BE2C (cell line): ENCODE measurements at regions not wholly inside any gene's neighbourhood (a gene's known extent, or its start where the extent isn't known, plus 50 kb on each side); places are given as distances from the start of the nearest gene placed in this dataset.

Experiments
- DNase-seq: peaks from one replicate; pipeline ENCODE4 v3.0.0-alpha.2; 2020
- H3K27me3 ChIP-seq: fragments of 250-450 bp; sonication (Bioruptor Pico); 2 replicates; pipeline ENCODE4 v1.5.1; 2020; ENCODE audit warnings: mild to moderate bottlenecking
- H3K36me3 ChIP-seq: fragments of 250-450 bp; sonication (Bioruptor Pico); 2 replicates; pipeline ENCODE4 v1.5.1; 2020; ENCODE audit warnings: mild to moderate bottlenecking
- H3K4me1 ChIP-seq: fragments of 250-450 bp; sonication (Bioruptor Pico); 2 replicates; pipeline ENCODE4 v1.5.1; 2020
- H3K4me3 ChIP-seq: 2 replicates; pipeline ENCODE4 v1.5.1; 2011; ENCODE audit warnings: low read depth, low read length
- H3K9me3 ChIP-seq: fragments of 250-450 bp; sonication (Bioruptor Pico); 2 replicates; pipeline ENCODE4 v1.5.1; 2020
- CTCF ChIP-seq: IDR thresholded peaks from 2 replicates; pipeline ENCODE4 v1.5.1; 2012; ENCODE audit warnings: mild to moderate bottlenecking, low read depth, low read length

DNA sequence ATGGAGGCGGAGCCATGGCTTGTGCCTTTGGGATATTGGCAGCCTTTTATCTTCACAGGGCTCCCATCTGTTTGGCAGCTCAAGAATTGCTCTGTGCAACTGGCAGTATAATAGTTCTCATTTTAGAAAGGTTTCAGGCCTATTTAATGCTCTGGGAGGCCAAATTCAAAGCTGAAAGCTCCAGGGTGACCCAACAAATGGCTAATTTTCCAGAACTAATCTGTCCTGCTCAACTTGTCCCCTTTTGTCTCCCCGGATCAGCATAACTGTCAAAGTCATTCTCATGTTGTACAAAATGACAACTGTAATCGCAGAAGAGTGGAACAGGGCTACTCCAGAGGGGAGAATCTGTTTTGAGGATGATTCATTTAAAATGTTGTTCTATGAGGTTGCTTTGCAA is 52.6 kb upstream of the CXCL14 start:
- no peak for TF ChIP-seq CTCF
- no peak for DNase-seq
- no peak overlapping the region for H3K4me3 ChIP-seq
- H3K9me3 ChIP-seq: no peaks in the 10 kb centered on the region
- H3K36me3 ChIP-seq: no peaks in the 10 kb centered on the region
- H3K4me1 ChIP-seq: no peaks in the 10 kb centered on the region
- H3K27me3 ChIP-seq: no peaks in the 10 kb centered on the region

DNA sequence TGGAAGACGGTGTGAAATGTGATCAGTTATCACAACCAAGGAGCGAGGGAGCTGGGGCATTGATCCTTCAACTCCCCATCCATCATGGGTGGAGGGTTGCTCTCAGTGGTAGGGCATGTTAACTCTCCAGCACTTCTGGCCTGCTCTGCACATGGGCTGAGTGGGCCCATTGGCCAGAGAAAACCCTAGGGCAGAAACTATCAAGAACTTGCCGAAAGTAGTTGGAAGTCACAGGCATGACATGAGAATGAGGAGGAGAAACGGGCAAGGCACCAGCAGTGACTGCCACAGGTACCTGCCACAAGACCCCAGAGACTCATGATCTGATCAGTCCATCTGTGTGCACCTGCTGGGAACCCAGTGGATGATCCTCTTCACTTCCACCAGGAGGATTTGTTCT is 50.9 kb upstream of the CXCL14 start:
- no peak for TF ChIP-seq CTCF
- no peaks in the 10 kb centered on the region for H3K9me3 ChIP-seq
- H3K4me1 ChIP-seq: no peaks in the 10 kb centered on the region
- no peak for DNase-seq
- H3K36me3 ChIP-seq: no peaks in the 10 kb centered on the region
- no peak overlapping the region for H3K4me3 ChIP-seq
- no peaks in the 10 kb centered on the region for H3K27me3 ChIP-seq

DNA sequence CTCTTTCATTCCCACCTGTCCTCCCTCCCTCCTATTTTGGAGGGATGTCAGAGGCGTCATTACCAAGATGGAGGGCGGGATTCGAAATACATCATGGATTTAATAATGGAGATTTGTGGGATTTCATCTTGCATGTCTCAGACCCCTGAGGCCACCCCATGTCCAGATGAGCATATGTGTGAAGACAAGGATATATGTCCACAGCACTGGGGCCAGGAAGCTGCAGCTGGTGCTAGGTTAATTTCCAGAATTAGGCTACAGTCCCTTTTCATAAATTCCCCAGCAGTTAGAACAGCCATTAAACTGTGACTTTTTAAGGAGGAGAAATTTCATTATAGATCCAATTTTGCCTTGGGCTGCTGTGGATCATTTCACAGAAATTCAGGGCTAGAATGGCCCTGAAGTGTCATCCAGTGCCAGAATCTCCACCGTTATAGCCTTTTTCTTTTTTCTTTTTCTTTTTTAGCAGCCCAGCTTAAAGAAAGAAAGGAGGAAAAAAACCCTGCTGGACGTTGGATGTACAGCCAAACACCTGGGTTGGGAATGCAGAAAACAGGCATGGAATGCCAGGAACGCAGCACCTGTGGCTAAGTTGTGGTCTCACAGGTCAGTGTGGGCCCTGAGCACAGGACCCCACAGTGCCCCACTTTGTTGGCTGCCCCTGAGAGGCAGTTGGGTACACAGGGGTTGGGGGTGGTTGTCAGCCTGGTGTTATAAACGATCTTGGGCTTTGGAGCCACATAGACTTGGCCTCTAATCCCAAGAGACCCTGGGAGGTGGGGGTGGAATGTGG is 50.2 kb upstream of the CXCL14 start:
- H3K27me3 ChIP-seq: no peaks in the 10 kb centered on the region
- no peaks in the 10 kb centered on the region for H3K9me3 ChIP-seq
- H3K36me3 ChIP-seq: no peaks in the 10 kb centered on the region
- TF ChIP-seq CTCF: no peak
- no peaks in the 10 kb centered on the region for H3K4me1 ChIP-seq
- H3K4me3 ChIP-seq: no peak overlapping the region
- no peak for DNase-seq
